ENCODE measurements at regions not wholly inside any gene's neighbourhood (a gene's known extent, or its start where the extent isn't known, plus 50 kb on each side); places are given as distances from the start of the nearest gene placed in this dataset.

GRCh38 chr19:30923096-30923495 lies 426.1 kb downstream of the TSHZ3 start:
- Mint-ChIP-seq H3K4me3 (no peak overlapping the region), H3K27me3 (peaks cover 2% of the 10 kb centered on the region), H3K4me1 (ENCODE audit: low read depth) (no peaks in the 10 kb centered on the region), H3K27ac (no peak overlapping the region), H3K36me3 (no peaks in the 10 kb centered on the region), H3K9me3 (ENCODE audit: low read depth) (peaks cover 6% of the 10 kb centered on the region)

GRCh38 chr19:30920222-30920621 lies 429.0 kb downstream of the TSHZ3 start:
- H3K27me3 Mint-ChIP-seq = peaks cover 1% of the 10 kb centered on the region
- H3K27ac Mint-ChIP-seq = no peak overlapping the region
- H3K36me3 Mint-ChIP-seq = no peaks in the 10 kb centered on the region
- H3K4me3 Mint-ChIP-seq = no peak overlapping the region
- peaks cover 3% of the 10 kb centered on the region for H3K9me3 Mint-ChIP-seq (ENCODE audit: low read depth)
- H3K4me1 Mint-ChIP-seq (ENCODE audit: low read depth) = no peaks in the 10 kb centered on the region

GRCh38 chr19:30919737-30920136 lies 429.5 kb downstream of the TSHZ3 start:
- Mint-ChIP-seq H3K4me1 (ENCODE audit: low read depth) (no peaks in the 10 kb centered on the region), H3K4me3 (no peak overlapping the region), H3K9me3 (ENCODE audit: low read depth) (peaks cover 3% of the 10 kb centered on the region), H3K27ac (no peak overlapping the region), H3K36me3 (no peaks in the 10 kb centered on the region), H3K27me3 (peaks cover 1% of the 10 kb centered on the region)

- H3K4me3 Mint-ChIP-seq = no peak overlapping the region
- H3K9me3 Mint-ChIP-seq (ENCODE audit: low read depth) = peaks cover under 1% of the 10 kb centered on the region
- H3K27me3 Mint-ChIP-seq = no peaks in the 10 kb centered on the region
- no peaks in the 10 kb centered on the region for H3K4me1 Mint-ChIP-seq (ENCODE audit: low read depth)
- H3K36me3 Mint-ChIP-seq = no peaks in the 10 kb centered on the region
- no peak overlapping the region for H3K27ac Mint-ChIP-seq
Measured at GRCh38 chr19:30916238-30916637, 433.0 kb downstream of the TSHZ3 start.

- Mint-ChIP-seq H3K9me3 (ENCODE audit: low read depth) (no peaks in the 10 kb centered on the region), H3K4me3 (no peak overlapping the region), H3K36me3 (no peaks in the 10 kb centered on the region), H3K27ac (no peak overlapping the region), H3K4me1 (ENCODE audit: low read depth) (no peaks in the 10 kb centered on the region), H3K27me3 (no peaks in the 10 kb centered on the region)
Measured at GRCh38 chr19:30911491-30911890, 437.7 kb downstream of the TSHZ3 start.

- Mint-ChIP-seq H3K27ac (no peak overlapping the region), H3K9me3 (ENCODE audit: low read depth) (no peaks in the 10 kb centered on the region), H3K27me3 (no peaks in the 10 kb centered on the region), H3K4me1 (ENCODE audit: low read depth) (no peaks in the 10 kb centered on the region), H3K4me3 (no peak overlapping the region), H3K36me3 (no peaks in the 10 kb centered on the region)
Measured at GRCh38 chr19:30910485-30911240, 438.6 kb downstream of the TSHZ3 start.

GRCh38 chr19:30909216-30909615 lies 440.0 kb downstream of the TSHZ3 start:
- Mint-ChIP-seq H3K27ac (no peak overlapping the region), H3K4me1 (ENCODE audit: low read depth) (no peaks in the 10 kb centered on the region), H3K27me3 (no peaks in the 10 kb centered on the region), H3K9me3 (ENCODE audit: low read depth) (no peaks in the 10 kb centered on the region), H3K4me3 (no peak overlapping the region), H3K36me3 (no peaks in the 10 kb centered on the region)

- no peak overlapping the region for H3K27ac Mint-ChIP-seq
Measured at GRCh38 chr19:30908262-30908771, 440.9 kb downstream of the TSHZ3 start.

GRCh38 chr19:30906871-30907270 lies 442.4 kb downstream of the TSHZ3 start:
- H3K27ac Mint-ChIP-seq = no peak overlapping the region
- H3K4me1 Mint-ChIP-seq (ENCODE audit: low read depth) = no peaks in the 10 kb centered on the region
- no peaks in the 10 kb centered on the region for H3K27me3 Mint-ChIP-seq
- no peaks in the 10 kb centered on the region for H3K9me3 Mint-ChIP-seq (ENCODE audit: low read depth)
- no peaks in the 10 kb centered on the region for H3K36me3 Mint-ChIP-seq
- no peak overlapping the region for H3K4me3 Mint-ChIP-seq

More at GRCh38 chr19:30908262-30908771, 440.9 kb downstream of the TSHZ3 start:
- Mint-ChIP-seq H3K36me3 (no peaks in the 10 kb centered on the region), H3K27me3 (no peaks in the 10 kb centered on the region), H3K4me1 (ENCODE audit: low read depth) (no peaks in the 10 kb centered on the region), H3K9me3 (ENCODE audit: low read depth) (no peaks in the 10 kb centered on the region), H3K4me3 (no peak overlapping the region)

GRCh38 chr19:30900051-30900450 lies 449.2 kb downstream of the TSHZ3 start:
- no peak overlapping the region for H3K4me3 Mint-ChIP-seq
- no peak overlapping the region for H3K27ac Mint-ChIP-seq
- no peaks in the 10 kb centered on the region for H3K9me3 Mint-ChIP-seq (ENCODE audit: low read depth)
- H3K36me3 Mint-ChIP-seq = no peaks in the 10 kb centered on the region
- H3K4me1 Mint-ChIP-seq (ENCODE audit: low read depth) = no peaks in the 10 kb centered on the region
- no peaks in the 10 kb centered on the region for H3K27me3 Mint-ChIP-seq

- H3K9me3 Mint-ChIP-seq (ENCODE audit: low read depth) = no peaks in the 10 kb centered on the region
- no peak overlapping the region for H3K4me3 Mint-ChIP-seq
- H3K36me3 Mint-ChIP-seq = no peaks in the 10 kb centered on the region
- no peak overlapping the region for H3K27ac Mint-ChIP-seq
- H3K27me3 Mint-ChIP-seq = peaks cover 2% of the 10 kb centered on the region
- H3K4me1 Mint-ChIP-seq (ENCODE audit: low read depth) = no peaks in the 10 kb centered on the region
Measured at GRCh38 chr19:30898353-30899103, 450.7 kb downstream of the TSHZ3 start.

- Mint-ChIP-seq H3K36me3 (no peaks in the 10 kb centered on the region), H3K4me1 (ENCODE audit: low read depth) (no peaks in the 10 kb centered on the region), H3K27ac (no peak overlapping the region), H3K9me3 (ENCODE audit: low read depth) (no peaks in the 10 kb centered on the region), H3K4me3 (no peak overlapping the region), H3K27me3 (peaks cover 2% of the 10 kb centered on the region)
Measured at GRCh38 chr19:30897553-30897952, 451.7 kb downstream of the TSHZ3 start.

GRCh38 chr19:30897034-30897433 lies 452.2 kb downstream of the TSHZ3 start:
- Mint-ChIP-seq H3K27ac (no peak overlapping the region), H3K4me1 (ENCODE audit: low read depth) (no peaks in the 10 kb centered on the region), H3K27me3 (peaks cover 2% of the 10 kb centered on the region), H3K36me3 (no peaks in the 10 kb centered on the region), H3K9me3 (ENCODE audit: low read depth) (no peaks in the 10 kb centered on the region), H3K4me3 (no peak overlapping the region)

GRCh38 chr19:30896554-30896953 lies 452.7 kb downstream of the TSHZ3 start:
- no peak overlapping the region for H3K4me3 Mint-ChIP-seq
- H3K4me1 Mint-ChIP-seq (ENCODE audit: low read depth) = no peaks in the 10 kb centered on the region
- no peaks in the 10 kb centered on the region for H3K36me3 Mint-ChIP-seq
- peaks cover 2% of the 10 kb centered on the region for H3K27me3 Mint-ChIP-seq
- H3K9me3 Mint-ChIP-seq (ENCODE audit: low read depth) = no peaks in the 10 kb centered on the region
- no peak overlapping the region for H3K27ac Mint-ChIP-seq

- no peaks in the 10 kb centered on the region for H3K9me3 Mint-ChIP-seq (ENCODE audit: low read depth)
- peaks cover 2% of the 10 kb centered on the region for H3K27me3 Mint-ChIP-seq
- no peak overlapping the region for H3K27ac Mint-ChIP-seq
- no peak overlapping the region for H3K4me3 Mint-ChIP-seq
- H3K36me3 Mint-ChIP-seq = no peaks in the 10 kb centered on the region
- H3K4me1 Mint-ChIP-seq (ENCODE audit: low read depth) = no peaks in the 10 kb centered on the region
Measured at GRCh38 chr19:30895946-30896345, 453.3 kb downstream of the TSHZ3 start.

All from activated naive CD8-positive, alpha-beta T cell (primary cell).